Upper lobe of right lung (tissue), 1 donor: ENCODE measurements at regions not wholly inside any gene's neighbourhood (a gene's known extent, or its start where the extent isn't known, plus 50 kb on each side); places are given as distances from the start of the nearest gene placed in this dataset.
"Not testable (repeated sequence)": the region's sequence is repeated elsewhere in the genome, so short reads cannot be mapped to it uniquely, and the experiment has no call there.

Experiments used
- ATAC-seq: fragments of 200-7000 bp; cut with Tn5 transposase; one replicate; pipeline ENCODE4 v1.9.1; 2020; ENCODE audit warnings: mild to moderate bottlenecking, moderate library complexity
- DNase-seq: peaks from one replicate; pipeline ENCODE4 v3.0.0-alpha.2; 2020
- H3K27ac ChIP-seq: fragments of 200-600 bp; one replicate; pipeline ENCODE4 v1.8.0; 2022
- H3K27me3 ChIP-seq: fragments of 200-600 bp; one replicate; pipeline ENCODE4 v1.8.0; 2022; ENCODE audit warnings: mild to moderate bottlenecking
- H3K36me3 ChIP-seq: fragments of 200-600 bp; one replicate; pipeline ENCODE4 v1.8.0; 2022
- H3K4me1 ChIP-seq: fragments of 200-600 bp; one replicate; pipeline ENCODE4 v1.8.0; 2022
- H3K4me3 ChIP-seq: fragments of 200-600 bp; one replicate; pipeline ENCODE4 v1.8.0; 2022; ENCODE audit warnings: mild to moderate bottlenecking
- H3K9me3 ChIP-seq: fragments of 200-600 bp; one replicate; pipeline ENCODE4 v1.8.0; 2022
- intact Hi-C: fragments of 100-400 bp; cut with DNase I; formaldehyde crosslinking; loops from one replicate; pipeline ENCODE4 v1.11.0; 2022
- TF ChIP-seq, protein P1 (sequence below): fragments of 200-600 bp; IDR thresholded peaks from one replicate; pipeline ENCODE4 v1.8.0; 2022; ENCODE audit warnings: antibody characterized with exemption
- donor health status: DM: no; HTN: yes; CAD: no; lungs with severe emphysema.

DNA sequence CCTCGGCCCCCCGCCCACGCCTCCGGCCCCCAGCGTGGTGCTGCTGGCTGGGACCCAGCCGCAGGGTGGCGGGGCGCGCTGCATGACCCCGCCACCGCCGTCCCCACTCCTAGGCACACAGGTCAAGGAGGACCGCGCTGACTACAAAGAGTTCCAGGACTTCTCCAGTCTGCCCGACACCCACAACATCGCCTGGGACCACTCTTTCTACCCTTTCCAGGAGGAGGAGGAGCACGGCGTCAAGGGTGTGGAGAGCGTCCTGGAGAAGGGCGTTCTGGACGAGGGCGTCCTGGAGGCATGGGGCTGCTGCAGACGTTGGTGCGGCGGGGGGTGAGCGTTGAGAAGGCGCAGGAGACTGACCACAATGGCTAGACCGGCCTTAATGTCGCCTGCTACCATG, 101.7 kb upstream of the OR4C13 start:
- H3K36me3 ChIP-seq, H3K9me3 ChIP-seq, H3K4me1 ChIP-seq, H3K27ac ChIP-seq, H3K4me3 ChIP-seq, intact Hi-C loops, DNase-seq, ATAC-seq, H3K27me3 ChIP-seq: not testable (repeated sequence)

DNA sequence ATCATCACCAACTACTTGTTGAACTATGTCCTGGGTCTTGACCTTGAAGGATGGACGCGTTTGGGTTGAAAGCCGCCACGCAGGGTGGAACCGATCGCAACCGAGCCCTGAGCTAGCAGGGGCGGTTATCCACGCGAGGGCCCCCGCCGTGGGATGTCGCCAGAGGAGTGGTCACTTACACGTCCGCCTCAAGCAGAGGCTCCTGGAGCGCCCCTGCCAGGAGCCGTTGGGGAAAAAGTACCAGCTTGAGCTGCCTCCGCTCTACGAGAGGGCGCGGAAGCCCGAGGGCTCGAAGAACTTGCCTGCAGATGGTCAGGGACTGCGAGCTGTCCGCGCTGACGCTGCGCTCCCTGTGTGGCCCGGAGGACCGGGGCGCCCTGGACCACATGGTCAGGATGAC, 100.7 kb upstream of the OR4C13 start:
- H3K4me1 ChIP-seq, result no peaks in the 10 kb centered on the region
- no peaks in the 10 kb centered on the region for H3K27me3 ChIP-seq
- no peak for DNase-seq
- ATAC-seq, result no peak
- intact Hi-C loops, result no loop called here
- no peaks in the 10 kb centered on the region for H3K9me3 ChIP-seq
- H3K27ac ChIP-seq, result no peak overlapping the region
- no peaks in the 10 kb centered on the region for H3K36me3 ChIP-seq
- TF ChIP-seq, protein P1, sequence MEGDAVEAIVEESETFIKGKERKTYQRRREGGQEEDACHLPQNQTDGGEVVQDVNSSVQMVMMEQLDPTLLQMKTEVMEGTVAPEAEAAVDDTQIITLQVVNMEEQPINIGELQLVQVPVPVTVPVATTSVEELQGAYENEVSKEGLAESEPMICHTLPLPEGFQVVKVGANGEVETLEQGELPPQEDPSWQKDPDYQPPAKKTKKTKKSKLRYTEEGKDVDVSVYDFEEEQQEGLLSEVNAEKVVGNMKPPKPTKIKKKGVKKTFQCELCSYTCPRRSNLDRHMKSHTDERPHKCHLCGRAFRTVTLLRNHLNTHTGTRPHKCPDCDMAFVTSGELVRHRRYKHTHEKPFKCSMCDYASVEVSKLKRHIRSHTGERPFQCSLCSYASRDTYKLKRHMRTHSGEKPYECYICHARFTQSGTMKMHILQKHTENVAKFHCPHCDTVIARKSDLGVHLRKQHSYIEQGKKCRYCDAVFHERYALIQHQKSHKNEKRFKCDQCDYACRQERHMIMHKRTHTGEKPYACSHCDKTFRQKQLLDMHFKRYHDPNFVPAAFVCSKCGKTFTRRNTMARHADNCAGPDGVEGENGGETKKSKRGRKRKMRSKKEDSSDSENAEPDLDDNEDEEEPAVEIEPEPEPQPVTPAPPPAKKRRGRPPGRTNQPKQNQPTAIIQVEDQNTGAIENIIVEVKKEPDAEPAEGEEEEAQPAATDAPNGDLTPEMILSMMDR, result no peak
- H3K4me3 ChIP-seq, result no peak overlapping the region

DNA sequence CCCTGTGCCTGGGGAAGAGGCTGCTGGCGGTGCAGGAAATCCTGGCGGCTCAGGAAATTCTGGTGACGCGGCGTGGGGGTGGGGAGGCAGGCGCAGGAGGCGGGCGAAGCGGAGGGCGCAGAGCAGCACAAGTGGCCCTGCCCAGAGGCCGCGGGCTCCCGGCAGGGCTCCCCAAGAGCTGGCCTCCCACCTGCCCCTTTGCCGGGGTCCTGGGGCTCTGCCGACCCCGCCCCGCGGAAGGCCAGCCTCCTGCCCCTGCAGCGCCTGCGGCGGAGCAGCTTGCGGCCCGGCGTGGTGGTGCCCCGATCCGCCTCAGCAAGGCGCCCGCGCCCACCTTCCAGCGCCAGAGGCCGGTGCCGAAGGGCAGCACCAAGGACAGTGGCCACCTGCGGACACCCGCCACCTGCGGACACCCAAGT, 100.2 kb upstream of the OR4C13 start:
- H3K9me3 ChIP-seq, result no peaks in the 10 kb centered on the region
- TF ChIP-seq, protein P1, result no peak
- H3K4me1 ChIP-seq, result no peaks in the 10 kb centered on the region
- H3K4me3 ChIP-seq, result no peak overlapping the region
- intact Hi-C loops, result no loop called here
- DNase-seq (no peak), ATAC-seq (no peak)
- H3K27ac ChIP-seq, result no peak overlapping the region
- H3K27me3 ChIP-seq, result no peaks in the 10 kb centered on the region
- no peaks in the 10 kb centered on the region for H3K36me3 ChIP-seq

DNA sequence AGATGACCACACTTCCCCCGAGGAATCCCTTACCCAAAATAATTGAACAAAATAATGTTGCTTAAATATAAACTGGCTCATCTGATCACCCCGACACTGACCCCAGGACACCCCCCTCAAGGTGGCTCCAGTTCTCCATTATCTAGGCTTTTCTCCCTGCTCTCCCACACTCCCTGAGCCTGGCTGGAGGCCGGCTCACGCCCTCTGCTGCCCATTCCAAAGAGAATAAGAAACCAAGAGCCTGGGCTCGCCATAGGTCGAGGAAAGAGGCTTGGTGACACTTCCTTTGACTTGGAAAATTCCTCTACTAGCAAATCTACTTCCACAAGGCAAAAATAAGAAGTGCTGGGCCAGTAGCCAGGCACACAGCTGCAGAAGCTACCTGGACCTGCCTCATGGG, 63.3 kb upstream of the OR4C13 start:
- H3K27ac ChIP-seq, H3K36me3 ChIP-seq, ATAC-seq, H3K4me1 ChIP-seq, H3K4me3 ChIP-seq, DNase-seq, H3K27me3 ChIP-seq, intact Hi-C loops, H3K9me3 ChIP-seq: not testable (repeated sequence)

DNA sequence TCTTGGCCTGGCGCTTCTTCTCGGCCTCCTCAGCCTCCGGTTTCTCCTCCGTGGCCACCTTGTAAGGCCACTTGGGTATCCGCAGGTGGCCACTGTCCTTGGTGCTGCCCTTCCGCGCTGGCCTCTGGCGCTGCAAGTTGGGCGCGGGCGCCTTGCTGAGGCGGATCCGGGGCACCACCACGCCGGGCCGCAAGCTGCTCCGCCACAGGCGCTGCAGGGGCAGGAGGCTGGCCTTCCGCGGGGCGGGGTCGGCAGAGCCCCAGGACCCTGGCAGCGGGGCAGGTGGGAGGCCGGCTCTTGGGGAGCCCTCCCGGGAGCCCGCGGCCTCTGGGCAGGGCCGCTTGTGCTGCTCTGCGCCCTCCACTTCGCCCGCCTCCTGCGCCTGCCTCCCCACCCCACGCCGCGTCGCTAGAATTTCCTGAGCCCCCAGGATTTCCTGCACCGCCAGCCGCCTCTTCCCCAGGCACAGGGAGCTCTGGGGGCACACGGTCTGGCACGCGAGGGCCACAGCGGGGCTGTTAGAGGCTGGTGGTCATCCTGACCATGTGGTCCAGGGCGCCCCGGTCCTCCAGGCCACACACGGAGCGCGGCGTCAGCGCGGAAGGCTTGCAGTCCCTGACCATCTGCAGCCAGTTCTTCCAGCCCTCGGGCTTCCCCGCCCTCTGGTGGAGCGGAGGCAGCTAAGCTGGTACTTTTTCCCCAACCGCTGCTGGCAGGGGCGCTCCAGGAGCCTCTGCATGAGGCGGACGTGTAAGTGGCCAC, 60.1 kb upstream of the OR4C13 start:
- ATAC-seq, intact Hi-C loops, H3K9me3 ChIP-seq, H3K4me1 ChIP-seq, H3K27ac ChIP-seq, H3K4me3 ChIP-seq, H3K36me3 ChIP-seq, H3K27me3 ChIP-seq: not testable (repeated sequence)
- peak; percentile 46 for DNase-seq

DNA sequence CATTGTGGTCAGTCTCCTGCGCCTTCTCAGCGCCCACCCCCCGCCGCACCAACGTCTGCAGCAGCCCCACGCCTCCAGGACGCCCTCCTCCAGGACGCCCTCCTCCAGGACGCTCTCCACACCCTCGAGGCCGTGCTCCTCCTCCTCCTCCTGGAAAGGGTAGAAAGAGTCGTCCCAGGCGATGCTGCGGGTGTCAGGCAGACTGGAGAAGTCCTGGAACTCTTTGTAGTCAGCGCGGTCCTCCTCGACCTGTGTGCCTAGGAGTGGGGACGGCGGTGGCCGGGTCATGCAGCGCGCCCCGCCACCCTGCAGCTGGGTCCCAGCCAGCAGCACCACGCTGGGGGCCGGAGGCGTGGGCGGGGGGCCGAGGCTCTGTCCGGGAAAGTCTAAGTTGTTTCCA, 58.7 kb upstream of the OR4C13 start:
- intact Hi-C loops, H3K4me1 ChIP-seq, H3K36me3 ChIP-seq, H3K27me3 ChIP-seq, H3K9me3 ChIP-seq, H3K27ac ChIP-seq, ATAC-seq, DNase-seq, H3K4me3 ChIP-seq: not testable (repeated sequence)
